HEK293T (cell line): ENCODE measurements at regions not wholly inside any gene's neighbourhood (a gene's known extent, or its start where the extent isn't known, plus 50 kb on each side); places are given as distances from the start of the nearest gene placed in this dataset.

Experiments used
- ARNT ChIP-seq: fragments of 450-650 bp; IDR thresholded peaks from 2 replicates; pipeline ENCODE4 v1.6.1; 2017; ENCODE audit warnings: mild to moderate bottlenecking
- BHLHE40 ChIP-seq: fragments of 450-650 bp; IDR thresholded peaks from 2 replicates; pipeline ENCODE4 v1.6.1; 2016; ENCODE audit warnings: mild to moderate bottlenecking, moderate library complexity, borderline replicate concordance
- NFRKB ChIP-seq: fragments of 450-650 bp; IDR thresholded peaks from 2 replicates; pipeline ENCODE4 v1.6.1; 2016; ENCODE audit warnings: mild to moderate bottlenecking, moderate library complexity
- SP1 ChIP-seq: fragments of 450-650 bp; IDR thresholded peaks from 2 replicates; pipeline ENCODE4 v1.6.1; 2017
- SUZ12 ChIP-seq: fragments of 450-650 bp; IDR thresholded peaks from 2 replicates; pipeline ENCODE4 v1.6.1; 2016; ENCODE audit warnings: mild to moderate bottlenecking
- ZNF384 ChIP-seq: fragments of 450-650 bp; IDR thresholded peaks from 2 replicates; pipeline ENCODE4 v1.6.1; 2016

DNA sequence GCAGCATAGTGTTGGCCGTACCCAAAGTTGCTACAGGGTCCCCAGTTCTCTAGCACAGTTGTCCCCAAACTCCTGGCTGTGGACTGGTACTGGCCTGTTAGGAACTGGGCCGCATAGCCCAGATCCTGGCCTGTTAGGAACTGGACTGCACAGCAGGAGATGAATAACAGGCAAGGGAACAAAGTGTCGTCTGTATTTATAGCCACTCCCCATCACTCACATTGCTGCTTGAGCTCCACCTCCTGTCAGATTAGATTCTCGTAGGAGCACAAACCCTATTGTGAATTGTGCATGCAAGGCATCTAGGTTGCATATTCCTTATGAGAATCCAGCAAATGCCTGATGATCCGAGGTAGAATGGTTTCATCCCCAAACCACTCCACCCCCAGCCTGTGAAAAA is 604.0 kb upstream of the LMCD1 start:
- TF ChIP-seq SP1 (no peak), SUZ12 (no peak), ARNT (no peak), BHLHE40 (no peak), ZNF384 (no peak), NFRKB (no peak)
